PC-9 (cell line): ENCODE measurements at regions not wholly inside any gene's neighbourhood (a gene's known extent, or its start where the extent isn't known, plus 50 kb on each side); places are given as distances from the start of the nearest gene placed in this dataset.

ENCODE experiments used
- BruUV-seq: library from RNA; stranded (reverse); fragments of 400-500 nt; replicated peaks from 2 replicates; lab custom pipeline; 2021; lab: Mats Ljungman, UMichigan
- CTCF ChIA-PET: fragments of 300-600 bp; sonication (Branson Sonifier 250); formaldehyde crosslinking; loops from one replicate; lab custom pipeline; 2022; ENCODE audit warnings: antibody characterized with exemption; lab: Charles Lee
- POLR2A ChIA-PET: fragments of 300-600 bp; sonication (Branson Sonifier 250); formaldehyde crosslinking; loops from one replicate; lab custom pipeline; 2022; ENCODE audit warnings: antibody characterized with exemption; ENCODE audit not compliant: unreplicated experiment; lab: Charles Lee
- DNase-seq, 2 experiments: peaks; one replicate each; pipeline versions ENCODE4 v3.0.0 to v3.0.0-alpha.2; 2015 to 2022; ENCODE audit warnings: mixed read lengths in 1 of 2
- H2AFZ ChIP-seq: fragments of 200-600 bp; sonication (generic); 2 replicates; pipeline ENCODE4 v1.8.1; 2017; ENCODE audit warnings: antibody characterized with exemption
- H3F3A ChIP-seq: fragments of 200-600 bp; sonication (generic); 2 replicates; pipeline ENCODE4 v1.8.1; 2017; ENCODE audit warnings: antibody characterized with exemption, mild to moderate bottlenecking, low read depth; ENCODE audit not compliant: insufficient read depth
- H3K27ac ChIP-seq: fragments of 200-600 bp; sonication (generic); 2 replicates; pipeline ENCODE4 v1.6.1; 2016; ENCODE audit warnings: mixed run types
- H3K27me3 ChIP-seq: fragments of 200-600 bp; sonication (generic); 2 replicates; pipeline ENCODE4 v1.6.1; 2016; ENCODE audit warnings: low read depth, mixed run types; ENCODE audit not compliant: insufficient read depth
- H3K36me3 ChIP-seq: fragments of 200-600 bp; sonication (generic); 2 replicates; pipeline ENCODE4 v1.6.1; 2016; ENCODE audit warnings: low read depth, mixed run types
- H3K4me1 ChIP-seq: fragments of 200-600 bp; sonication (generic); replicated peaks from 2 replicates; pipeline ENCODE4 v1.6.1; 2016; ENCODE audit warnings: mixed run types; ENCODE audit not compliant: insufficient read depth
- H3K4me2 ChIP-seq: fragments of 200-600 bp; sonication (generic); 2 replicates; pipeline ENCODE4 v1.6.1; 2017; ENCODE audit warnings: mixed run types
- H3K4me3 ChIP-seq: fragments of 200-600 bp; sonication (generic); 2 replicates; pipeline ENCODE4 v1.6.1; 2016; ENCODE audit warnings: mixed run types
- H3K79me2 ChIP-seq: fragments of 200-600 bp; sonication (generic); 2 replicates; pipeline ENCODE4 v1.6.1; 2017; ENCODE audit warnings: low read depth, mixed run types
- H3K9me2 ChIP-seq: fragments of 200-600 bp; sonication (generic); 2 replicates; pipeline ENCODE4 v1.8.1; 2017; ENCODE audit warnings: mild to moderate bottlenecking; ENCODE audit not compliant: insufficient read depth
- H3K9me3 ChIP-seq: fragments of 200-600 bp; sonication (generic); 2 replicates; pipeline ENCODE4 v1.8.1; 2016; ENCODE audit warnings: low read depth; ENCODE audit not compliant: insufficient read depth
- H4K20me1 ChIP-seq: fragments of 200-600 bp; sonication (generic); 2 replicates; pipeline ENCODE4 v1.8.1; 2017; ENCODE audit not compliant: insufficient read depth
- EZH2 ChIP-seq: fragments of 200-600 bp; sonication (generic); IDR thresholded peaks from 2 replicates; pipeline ENCODE4 v1.8.0; 2017; ENCODE audit warnings: antibody characterized with exemption, low read depth
- intact Hi-C: fragments of 100-400 bp; cut with micrococcal nuclease; formaldehyde crosslinking; loops from one replicate; pipeline ENCODE4 v1.10.0; 2022; ENCODE audit not compliant: unreplicated experiment
- TF ChIP-seq, protein P1 (sequence below): fragments of 200-600 bp; sonication (generic); conservative IDR thresholded peaks from 2 replicates; pipeline ENCODE4 v1.6.1; 2017; ENCODE audit warnings: mixed run types, antibody characterized with exemption, mild to moderate bottlenecking, moderate library complexity

DNA sequence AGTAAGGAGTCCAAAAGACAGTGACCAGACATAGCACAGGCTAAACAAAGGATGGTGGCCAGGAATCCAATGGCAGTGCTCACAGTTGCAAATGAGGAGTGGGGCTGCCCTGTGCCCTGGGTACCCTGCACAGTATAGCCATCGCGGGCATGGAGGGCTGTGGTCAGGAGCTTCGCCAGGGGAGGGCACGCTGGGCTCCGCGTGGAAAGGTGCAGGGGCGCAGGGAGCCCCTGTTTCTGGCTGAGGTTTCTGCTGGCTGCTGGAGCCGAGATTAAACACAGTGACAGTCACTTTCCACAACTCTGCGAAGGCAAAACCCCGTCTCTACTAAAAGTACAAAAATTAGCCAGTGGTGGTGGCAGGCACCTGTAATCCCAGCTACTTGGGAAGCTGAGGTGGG, 194.7 kb downstream of the GALR1 start:
- intact Hi-C loops: no loop called here
- H3K4me1 ChIP-seq: no peaks in the 10 kb centered on the region
- TF ChIP-seq EZH2: no peak
- TF ChIP-seq, protein P1, sequence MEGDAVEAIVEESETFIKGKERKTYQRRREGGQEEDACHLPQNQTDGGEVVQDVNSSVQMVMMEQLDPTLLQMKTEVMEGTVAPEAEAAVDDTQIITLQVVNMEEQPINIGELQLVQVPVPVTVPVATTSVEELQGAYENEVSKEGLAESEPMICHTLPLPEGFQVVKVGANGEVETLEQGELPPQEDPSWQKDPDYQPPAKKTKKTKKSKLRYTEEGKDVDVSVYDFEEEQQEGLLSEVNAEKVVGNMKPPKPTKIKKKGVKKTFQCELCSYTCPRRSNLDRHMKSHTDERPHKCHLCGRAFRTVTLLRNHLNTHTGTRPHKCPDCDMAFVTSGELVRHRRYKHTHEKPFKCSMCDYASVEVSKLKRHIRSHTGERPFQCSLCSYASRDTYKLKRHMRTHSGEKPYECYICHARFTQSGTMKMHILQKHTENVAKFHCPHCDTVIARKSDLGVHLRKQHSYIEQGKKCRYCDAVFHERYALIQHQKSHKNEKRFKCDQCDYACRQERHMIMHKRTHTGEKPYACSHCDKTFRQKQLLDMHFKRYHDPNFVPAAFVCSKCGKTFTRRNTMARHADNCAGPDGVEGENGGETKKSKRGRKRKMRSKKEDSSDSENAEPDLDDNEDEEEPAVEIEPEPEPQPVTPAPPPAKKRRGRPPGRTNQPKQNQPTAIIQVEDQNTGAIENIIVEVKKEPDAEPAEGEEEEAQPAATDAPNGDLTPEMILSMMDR: no peak
- no peak overlapping the region for H2AFZ ChIP-seq
- no peak overlapping the region for H3K27ac ChIP-seq
- no peaks in the 10 kb centered on the region for H3K79me2 ChIP-seq
- no peaks in the 10 kb centered on the region for H4K20me1 ChIP-seq
- H3F3A ChIP-seq: no peaks in the 10 kb centered on the region
- peaks cover 63% of the 10 kb centered on the region for H3K27me3 ChIP-seq
- H3K9me3 ChIP-seq: no peaks in the 10 kb centered on the region
- BruUV-seq: no TSS peak
- ChIA-PET POLR2A (no interaction called here), CTCF (no interaction called here)
- H3K4me3 ChIP-seq: no peak overlapping the region
- no peak overlapping the region for H3K4me2 ChIP-seq
- H3K9me2 ChIP-seq: no peaks in the 10 kb centered on the region
- H3K36me3 ChIP-seq: no peaks in the 10 kb centered on the region
- DNase-seq: no peak

DNA sequence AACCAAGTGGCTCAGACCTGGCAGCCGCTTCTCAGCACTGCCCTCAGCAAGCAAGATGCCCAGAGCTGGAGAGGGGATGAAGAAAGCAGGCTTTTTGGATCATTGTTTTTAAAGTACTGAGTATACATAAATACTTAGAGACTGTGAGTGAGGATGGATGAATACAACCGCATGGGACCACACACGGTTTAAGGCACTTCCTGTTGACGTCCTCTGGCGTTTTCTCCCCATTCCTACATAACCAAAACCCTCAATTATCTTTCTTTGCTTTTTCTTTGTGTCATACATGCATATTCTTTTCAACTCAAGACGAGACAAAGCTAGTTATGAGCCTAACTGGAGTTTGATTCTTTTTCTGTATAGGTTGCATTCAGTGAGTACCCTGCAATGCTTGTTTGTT, 198.4 kb downstream of the GALR1 start:
- POLR2A ChIA-PET: no interaction called here
- peaks cover 82% of the 10 kb centered on the region for H3K27me3 ChIP-seq
- CTCF ChIA-PET: no interaction called here

DNA sequence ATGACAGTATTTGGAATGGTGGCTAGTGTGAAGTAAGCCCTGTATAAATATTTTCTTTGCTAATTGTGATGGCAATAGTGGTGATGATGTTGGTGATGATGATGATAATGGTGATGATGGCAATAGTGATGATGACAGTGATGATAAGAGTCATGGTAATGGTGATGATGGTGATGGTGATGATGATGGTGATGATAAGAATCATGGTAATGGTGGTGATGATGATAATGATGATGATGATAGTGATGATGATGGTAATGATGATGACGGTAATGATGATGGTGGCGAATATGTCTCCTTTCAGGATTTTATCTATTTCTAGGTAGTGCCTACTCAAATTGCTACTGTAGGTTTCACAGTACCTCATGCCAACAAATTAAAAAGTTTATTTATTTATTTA, 205.4 kb downstream of the GALR1 start:
- H3K4me1 ChIP-seq: no peaks in the 10 kb centered on the region
- CTCF ChIA-PET: no interaction called here

More for the DNA sequence above, 198.4 kb downstream of the GALR1 start:
- Histone ChIP-seq H3K4me3 (no peak overlapping the region), H2AFZ (no peak overlapping the region), H3K4me1 (no peaks in the 10 kb centered on the region), H3K36me3 (no peaks in the 10 kb centered on the region), H4K20me1 (no peaks in the 10 kb centered on the region), H3K27ac (no peak overlapping the region), H3K9me3 (no peaks in the 10 kb centered on the region), H3K79me2 (no peaks in the 10 kb centered on the region), H3K9me2 (no peaks in the 10 kb centered on the region), H3K4me2 (no peak overlapping the region), H3F3A (no peaks in the 10 kb centered on the region)
- intact Hi-C loops: no loop called here
- BruUV-seq: no TSS peak
- no peak for DNase-seq
- TF ChIP-seq, protein P1: no peak

More for the DNA sequence above, 205.4 kb downstream of the GALR1 start:
- no peak for DNase-seq
- Histone ChIP-seq H3K27ac (no peak overlapping the region), H3K4me3 (no peak overlapping the region), H2AFZ (no peak overlapping the region), H3K4me2 (no peak overlapping the region), H3K79me2 (no peaks in the 10 kb centered on the region), H3K9me3 (no peaks in the 10 kb centered on the region), H3F3A (no peaks in the 10 kb centered on the region), H4K20me1 (no peaks in the 10 kb centered on the region), H3K9me2 (no peaks in the 10 kb centered on the region), H3K36me3 (no peaks in the 10 kb centered on the region), H3K27me3 (peaks cover 37% of the 10 kb centered on the region)
- intact Hi-C loops: no loop called here
- no TSS peak for BruUV-seq
- no peak for TF ChIP-seq EZH2
- TF ChIP-seq, protein P1: no peak
- POLR2A ChIA-PET: no interaction called here
